HCT116 (cell line): ENCODE measurements at regions not wholly inside any gene's neighbourhood (a gene's known extent, or its start where the extent isn't known, plus 50 kb on each side); places are given as distances from the start of the nearest gene placed in this dataset.

ENCODE experiments used
- ATAC-seq: fragments of 200-7000 bp; cut with Tn5 transposase; 2 replicates; pipeline ENCODE4 v1.9.1; 2020; ENCODE audit warnings: mild to moderate bottlenecking, moderate library complexity
- BruUV-seq: library from RNA; stranded (reverse); fragments of 400-500 nt; replicated peaks from 2 replicates; lab custom pipeline; 2021; lab: Mats Ljungman, UMichigan
- CTCF ChIA-PET: fragments of 300-600 bp; sonication (Branson Sonifier 250); formaldehyde crosslinking; loops from one replicate; lab custom pipeline; 2021; ENCODE audit warnings: antibody characterized with exemption; lab: Charles Lee
- POLR2A ChIA-PET: fragments of 300-600, 350-600 bp; sonication (Branson Sonifier 250); formaldehyde crosslinking; loops from one replicate; lab custom pipeline; 2021; ENCODE audit warnings: antibody characterized with exemption; lab: Charles Lee
- RAD21 ChIA-PET, 2 experiments: fragments of 300-600 bp; sonication (Branson Sonifier 250); formaldehyde crosslinking; loops; one replicate each; lab custom pipeline; 2023; ENCODE audit warnings: low total read pairs in 2 of 2; ENCODE audit not compliant: uncharacterized antibody in 2 of 2, unreplicated experiment in 2 of 2, low non-redundant PET in 1 of 2; lab: Charles Lee
- DNase-seq: peaks from one replicate; pipeline ENCODE4 v3.0.0-alpha.2; 2010; ENCODE audit warnings: low read depth, low spot score
- H2AFZ ChIP-seq: fragments of 200-600 bp; shearing (Covaris generic), sonication (generic); 2 replicates; pipeline ENCODE4 v1.6.1; 2017; ENCODE audit warnings: low read depth, mixed run types, mixed read lengths, antibody characterized with exemption, low read length; ENCODE audit not compliant: poor library complexity, severe bottlenecking
- H3K27ac ChIP-seq: 2 replicates; pipeline ENCODE4 v1.5.1; 2012; ENCODE audit warnings: low read depth, low read length
- H3K27me3 ChIP-seq: fragments of 200-600 bp; sonication (generic); 2 replicates; pipeline ENCODE4 v1.6.1; 2016; ENCODE audit warnings: mixed run types, low read length, mixed read lengths; ENCODE audit not compliant: insufficient read depth
- H3K36me3 ChIP-seq, 2 experiments: fragments of 200-500 bp in 1 of 2; fragments of 200-600 bp in 1 of 2; sonication (Bioruptor generic) in 1 of 2; sonication (generic) in 1 of 2; 2 replicates each; pipeline versions ENCODE4 v1.5.1 to v1.6.1; 2014 to 2016; ENCODE audit warnings: low read length in 2 of 2, inconsistent platforms in 1 of 2, mixed read lengths in 1 of 2, mixed run types in 1 of 2; ENCODE audit not compliant: insufficient read depth in 2 of 2, control insufficient read depth in 1 of 2
- H3K4me1 ChIP-seq, 2 experiments: fragments of 200-600 bp in 1 of 2; sonication (generic) in 1 of 2; 2 replicates each; pipeline versions ENCODE4 v1.5.1 to v1.6.1; 2012 to 2017; ENCODE audit warnings: low read length in 2 of 2, inconsistent platforms in 1 of 2, mild to moderate bottlenecking in 1 of 2, mixed read lengths in 1 of 2, mixed run types in 1 of 2, moderate library complexity in 1 of 2; ENCODE audit not compliant: insufficient read depth in 2 of 2, control insufficient read depth in 1 of 2
- H3K4me2 ChIP-seq: fragments of 200-600 bp; sonication (generic); 2 replicates; pipeline ENCODE4 v1.6.1; 2017; ENCODE audit warnings: mixed run types, low read length, mixed read lengths
- H3K4me3 ChIP-seq, 2 experiments: fragments of 200-600 bp in 1 of 2; sonication (generic) in 1 of 2; replicated peaks in 1 of 2; 2 replicates each; pipeline ENCODE4 v1.5.1; 2011 to 2016; ENCODE audit warnings: low read length in 2 of 2, control low read depth in 1 of 2, low read depth in 1 of 2, mild to moderate bottlenecking in 1 of 2, mixed read lengths in 1 of 2, mixed run types in 1 of 2
- H3K79me2 ChIP-seq: fragments of 200-600 bp; sonication (generic); 2 replicates; pipeline ENCODE4 v1.6.1; 2017; ENCODE audit warnings: mild to moderate bottlenecking, mixed run types, low read length, moderate library complexity, mixed read lengths; ENCODE audit not compliant: insufficient read depth
- H3K9ac ChIP-seq: fragments of 200-600 bp; sonication (generic); 2 replicates; pipeline ENCODE4 v1.6.1; 2016; ENCODE audit warnings: low read length, mixed read lengths
- H3K9me2 ChIP-seq: fragments of 200-600 bp; sonication (generic), shearing (Covaris generic); 2 replicates; pipeline ENCODE4 v1.6.1; 2017; ENCODE audit warnings: mixed run types, mild to moderate bottlenecking, moderate library complexity; ENCODE audit not compliant: insufficient read depth
- H3K9me3 ChIP-seq, 2 experiments: fragments of 200-500 bp in 1 of 2; fragments of 200-600 bp in 1 of 2; sonication (Bioruptor generic) in 1 of 2; sonication (generic) in 1 of 2; 2 replicates each; pipeline ENCODE4 v1.6.1; 2014 to 2017; ENCODE audit warnings: low read length in 2 of 2, mixed read lengths in 2 of 2, inconsistent platforms in 1 of 2, low read depth in 1 of 2, mild to moderate bottlenecking in 1 of 2, mixed run types in 1 of 2, moderate library complexity in 1 of 2; ENCODE audit not compliant: control insufficient read depth in 1 of 2, insufficient read depth in 1 of 2
- H4K20me1 ChIP-seq: fragments of 200-600 bp; sonication (generic), shearing (Covaris generic); 2 replicates; pipeline ENCODE4 v1.6.1; 2017; ENCODE audit warnings: mixed run types, mild to moderate bottlenecking, moderate library complexity; ENCODE audit not compliant: insufficient read depth
- CBX3 ChIP-seq: IDR thresholded peaks from 2 replicates; pipeline ENCODE4 v1.6.1; 2012; ENCODE audit warnings: low read depth
- CTCF ChIP-seq, 3 experiments: fragments of 200-600 bp in 1 of 3; sonication (generic) in 1 of 3; IDR thresholded peaks in 2 of 3; conservative IDR thresholded peaks in 1 of 3; 2 replicates each; pipeline ENCODE4 v1.5.1; 2012 to 2017; ENCODE audit warnings: low read depth in 2 of 3, low read length in 2 of 3, antibody characterized with exemption in 1 of 3, borderline replicate concordance in 1 of 3, control low read depth in 1 of 3, mild to moderate bottlenecking in 1 of 3, mixed read lengths in 1 of 3, mixed run types in 1 of 3, moderate library complexity in 1 of 3; ENCODE audit not compliant: insufficient read depth in 1 of 3
- EZH2phosphoT487 ChIP-seq: fragments of 200-600 bp; IDR thresholded peaks from 2 replicates; pipeline ENCODE4 v1.6.1; 2018; ENCODE audit warnings: antibody characterized with exemption, borderline replicate concordance
- RAD21 ChIP-seq: IDR thresholded peaks from 2 replicates; pipeline ENCODE4 v1.6.1; 2012; ENCODE audit warnings: low read depth, mild to moderate bottlenecking
- REST ChIP-seq: IDR thresholded peaks from 2 replicates; pipeline ENCODE4 v1.6.1; 2012; ENCODE audit warnings: low read depth
- intact Hi-C: fragments of 100-400 bp; cut with micrococcal nuclease; formaldehyde crosslinking; loops from 2 replicates; pipeline ENCODE4 v1.10.0; 2022

- no peaks in the 10 kb centered on the region for H3K79me2 ChIP-seq
- no peaks in the 10 kb centered on the region for H4K20me1 ChIP-seq
- no peaks in the 10 kb centered on the region for H3K27me3 ChIP-seq
- H3K27ac ChIP-seq: no peak overlapping the region
- H2AFZ ChIP-seq: peak overlapping the region; percentile 41
- H3K4me2 ChIP-seq: no peak overlapping the region
- H3K4me3 ChIP-seq: no peak overlapping the region
- DNase-seq (peak; percentile 26), ATAC-seq (peak; percentile 81)
- ChIA-PET CTCF (interaction anchor here (0.6 to 1.8 kb wide), 4 partner anchors 11 to 543 kb away, joined by 3 to 14 read pairs (median 4); partner anchors contain the start of gene GIMD1), POLR2A (no interaction called here), RAD21 (no interaction called here)
- no TSS peak for BruUV-seq
- H3K9ac ChIP-seq: no peak overlapping the region
- H3K36me3 ChIP-seq: no peaks in the 10 kb centered on the region
- intact Hi-C loops: loop anchor here (1.0 to 5.0 kb wide), 3 partner anchors 307 to 542 kb away; no protein-coding TSS in a partner anchor
- no peaks in the 10 kb centered on the region for H3K9me2 ChIP-seq
- no peaks in the 10 kb centered on the region for H3K4me1 ChIP-seq
- H3K9me3 ChIP-seq: no peaks in the 10 kb centered on the region
- no peak for TF ChIP-seq REST
- no peak for TF ChIP-seq EZH2phosphoT487
- peak; percentile 18 to 41 (median 36); a peak in 3 of 6 replicates for TF ChIP-seq CTCF (IDR thresholded peaks at IDR 0.05 in 2 of 3, conservative IDR thresholded peaks at IDR 0.05 in 1 of 3; ENCODE audit: borderline replicate concordance in 1 of 3, insufficient read depth in 1 of 3, low read depth in 2 of 3, low read length in 2 of 3)
- no peak for TF ChIP-seq CBX3
- TF ChIP-seq RAD21: peak; percentile 75
These were observed 227.0 kb downstream of the DKK2 start for GRCh38 chr4:106809076-106809475.
